Activated CD4-positive, alpha-beta T cell treated with anti-CD3 and anti-CD28 coated beads, Interleukin-2, Interleukin-4, amounts not matched to agents 100 ng/mL and 50 ng/mL, durations not matched to agents 16 hours and 8 hours (primary cell): ENCODE measurements at regions not wholly inside any gene's neighbourhood (a gene's known extent, or its start where the extent isn't known, plus 50 kb on each side); places are given as distances from the start of the nearest gene placed in this dataset.

Experiments
- DNase-seq: peaks from one replicate; pipeline ENCODE4 v3.0.0-alpha.2; 2020; ENCODE audit warnings: low spot score

- no peak for DNase-seq
Observed at GRCh38 chr7:42987648-42988214, 55.6 kb downstream of the MRPL32 start.

GRCh38 chr7:42991024-42991423 lies 58.8 kb downstream of the MRPL32 start:
- no peak for DNase-seq

- no peak for DNase-seq
Observed at GRCh38 chr7:42991913-42992591, 59.9 kb downstream of the MRPL32 start.

- DNase-seq = no peak
Observed at GRCh38 chr7:42993038-42993437, 60.9 kb downstream of the MRPL32 start.

GRCh38 chr7:42994096-42994495 lies 61.9 kb downstream of the MRPL32 start:
- DNase-seq = no peak

GRCh38 chr7:42997611-42998010 lies 65.4 kb downstream of the MRPL32 start:
- no peak for DNase-seq

- DNase-seq = peak; percentile 6
Observed at GRCh38 chr7:43004082-43004481, 71.9 kb downstream of the MRPL32 start.

GRCh38 chr7:43006008-43006407 lies 73.8 kb downstream of the MRPL32 start:
- DNase-seq = no peak

GRCh38 chr7:43010061-43010460 lies 77.9 kb downstream of the MRPL32 start:
- no peak for DNase-seq

- no peak for DNase-seq
Observed at GRCh38 chr7:43011879-43012278, 79.7 kb downstream of the MRPL32 start.

- DNase-seq = no peak
Observed at GRCh38 chr7:43014406-43014805, 82.2 kb downstream of the MRPL32 start.

- DNase-seq = no peak
Observed at GRCh38 chr7:43015301-43015700, 83.1 kb downstream of the MRPL32 start.

- DNase-seq = no peak
Observed at GRCh38 chr7:43018446-43018845, 86.3 kb downstream of the MRPL32 start.

- DNase-seq = no peak
Observed at GRCh38 chr7:43021431-43021830, 89.3 kb downstream of the MRPL32 start.

GRCh38 chr7:43022008-43022407 lies 89.8 kb downstream of the MRPL32 start:
- no peak for DNase-seq

- no peak for DNase-seq
Observed at GRCh38 chr7:43033369-43033768, 79.1 kb upstream of the HECW1 start.

GRCh38 chr7:43034535-43035002 lies 77.9 kb upstream of the HECW1 start:
- DNase-seq = no peak

GRCh38 chr7:43037531-43037930 lies 74.9 kb upstream of the HECW1 start:
- no peak for DNase-seq

GRCh38 chr7:43038254-43038653 lies 74.2 kb upstream of the HECW1 start:
- no peak for DNase-seq

GRCh38 chr7:43039346-43039745 lies 73.1 kb upstream of the HECW1 start:
- no peak for DNase-seq

- DNase-seq = no peak
Observed at GRCh38 chr7:43040461-43040860, 72.0 kb upstream of the HECW1 start.

GRCh38 chr7:43041105-43041504 lies 71.3 kb upstream of the HECW1 start:
- no peak for DNase-seq

GRCh38 chr7:43041724-43042123 lies 70.7 kb upstream of the HECW1 start:
- no peak for DNase-seq

- DNase-seq = no peak
Observed at GRCh38 chr7:43042302-43042701, 70.1 kb upstream of the HECW1 start.
